Endodermal cell (in vitro differentiated cells): ENCODE measurements at regions not wholly inside any gene's neighbourhood (a gene's known extent, or its start where the extent isn't known, plus 50 kb on each side); places are given as distances from the start of the nearest gene placed in this dataset.

Source experiments
- DNase-seq: peaks from one replicate; pipeline ENCODE4 v3.0.0-alpha.2; 2017
- H3K27ac ChIP-seq: 2 replicates; pipeline ENCODE4 v1.5.1; 2013; ENCODE audit warnings: mild to moderate bottlenecking, low read depth, low read length, moderate library complexity
- H3K27me3 ChIP-seq: 2 replicates; pipeline ENCODE4 v1.6.1; 2013; ENCODE audit warnings: mild to moderate bottlenecking, low read length, moderate library complexity; ENCODE audit not compliant: insufficient read depth, control insufficient read depth, poor library complexity, severe bottlenecking
- H3K36me3 ChIP-seq: 2 replicates; pipeline ENCODE4 v1.7.0; 2013; ENCODE audit warnings: mild to moderate bottlenecking, low read length, moderate library complexity; ENCODE audit not compliant: control insufficient read depth, insufficient read depth
- H3K4me1 ChIP-seq: one replicate; pipeline ENCODE4 v1.7.0; 2013; ENCODE audit warnings: low read length; ENCODE audit not compliant: control insufficient read depth, insufficient read depth
- H3K4me3 ChIP-seq: 2 replicates; pipeline ENCODE4 v1.5.1; 2013; ENCODE audit warnings: mild to moderate bottlenecking, low read length, moderate library complexity
- H3K9ac ChIP-seq: 2 replicates; pipeline ENCODE4 v1.6.1; 2013; ENCODE audit warnings: mild to moderate bottlenecking, low read length, moderate library complexity; ENCODE audit not compliant: poor library complexity, severe bottlenecking; ENCODE audit errors: extremely low read depth
- H3K9me3 ChIP-seq: 2 replicates; pipeline ENCODE4 v1.6.1; 2013; ENCODE audit warnings: mild to moderate bottlenecking, low read length, moderate library complexity; ENCODE audit not compliant: control insufficient read depth
- H3K27ac Mint-ChIP-seq: 2 replicates; pipeline ENCODE4 v1.8.0; 2020; ENCODE audit warnings: mixed read lengths
- H3K27me3 Mint-ChIP-seq: 2 replicates; pipeline ENCODE4 v1.8.0; 2021; ENCODE audit warnings: mild to moderate bottlenecking, mixed read lengths; ENCODE audit not compliant: insufficient read depth
- H3K36me3 Mint-ChIP-seq: 2 replicates; pipeline ENCODE4 v1.8.0; 2020; ENCODE audit warnings: low read depth, mixed read lengths
- H3K4me1 Mint-ChIP-seq: 2 replicates; pipeline ENCODE4 v1.8.0; 2020; ENCODE audit warnings: mixed read lengths
- H3K4me3 Mint-ChIP-seq: 2 replicates; pipeline ENCODE4 v1.8.0; 2020; ENCODE audit warnings: mild to moderate bottlenecking, moderate library complexity, mixed read lengths
- H3K9me3 Mint-ChIP-seq: 2 replicates; pipeline ENCODE4 v1.8.0; 2020; ENCODE audit warnings: mild to moderate bottlenecking, mixed read lengths
- CTCF ChIP-seq: fragments of 200-600 bp; sonication (generic); conservative IDR thresholded peaks from 2 replicates; pipeline ENCODE4 v1.5.0; 2021; ENCODE audit warnings: antibody characterized with exemption, mild to moderate bottlenecking
- WGBS, 2 experiments: methylation state at CpG; one replicate each; pipeline versions ENCODE4 v1.1.5 to v1.1.7; 2013; ENCODE audit warnings: missing lambda C conversion rate in 2 of 2, mixed read lengths in 1 of 2; ENCODE audit not compliant: insufficient coverage in 1 of 2, insufficient read length in 1 of 2; 5-methylcytosine and 5-hydroxymethylcytosine counted together

DNA sequence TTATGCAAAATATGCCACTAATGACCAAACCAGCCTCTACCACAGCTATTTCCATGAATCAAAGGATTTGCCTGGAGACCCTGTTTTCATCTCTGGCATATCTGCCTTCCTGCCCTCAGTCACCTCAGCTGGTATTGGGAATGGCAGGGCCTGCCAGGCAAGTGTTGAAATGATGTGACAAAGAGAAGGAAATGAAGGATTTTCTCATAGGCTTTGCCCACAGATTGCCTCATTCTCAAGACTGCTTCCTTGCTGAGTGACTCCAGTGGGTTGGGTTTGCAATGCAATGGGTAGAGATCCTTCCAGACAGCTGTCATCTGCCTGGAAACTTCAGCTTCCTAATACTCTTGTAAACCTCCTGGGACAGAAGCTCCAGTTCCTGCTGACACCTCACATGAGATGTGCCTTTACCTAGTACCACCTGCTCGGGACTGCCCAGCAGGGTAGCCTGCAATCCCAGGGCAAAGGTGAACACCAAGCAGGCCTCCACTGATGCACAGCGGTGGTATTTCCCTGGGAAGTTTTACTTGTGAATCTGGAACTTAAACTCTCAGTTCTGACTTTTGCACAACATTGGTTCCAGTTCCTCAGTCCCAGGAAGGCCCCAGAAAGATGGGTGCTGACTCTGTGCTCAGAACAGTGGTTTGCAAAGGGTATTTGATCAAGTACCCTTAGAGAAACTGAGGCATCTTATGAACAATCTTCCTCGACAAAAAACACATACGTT is 64.8 kb upstream of the SLC1A1 start:
- Mint-ChIP-seq H3K27me3 (peaks cover 80% of the 10 kb centered on the region), H3K4me1 (peaks cover 20% of the 10 kb centered on the region), H3K36me3 (no peaks in the 10 kb centered on the region), H3K9me3 (no peaks in the 10 kb centered on the region), H3K27ac (no peak overlapping the region), H3K4me3 (no peak overlapping the region)
- Histone ChIP-seq H3K4me1 (no peaks in the 10 kb centered on the region), H3K4me3 (no peak overlapping the region), H3K27me3 (peaks cover 86% of the 10 kb centered on the region), H3K9ac (no peak overlapping the region), H3K9me3 (no peaks in the 10 kb centered on the region), H3K36me3 (no peaks in the 10 kb centered on the region), H3K27ac (no peak overlapping the region)
- 83 to 91% methylated on average over 3 to 4 of the region's 4 CpGs for WGBS, 2 experiments
- no peak for TF ChIP-seq CTCF
- DNase-seq = no peak

GRCh38 chr9:4424891-4425290 is 65.4 kb upstream of the SLC1A1 start:
- Histone ChIP-seq H3K4me1 (no peaks in the 10 kb centered on the region), H3K9me3 (no peaks in the 10 kb centered on the region), H3K27ac (no peak overlapping the region), H3K9ac (no peak overlapping the region), H3K4me3 (no peak overlapping the region), H3K36me3 (no peaks in the 10 kb centered on the region), H3K27me3 (peaks cover 90% of the 10 kb centered on the region)
- Mint-ChIP-seq H3K4me3 (no peak overlapping the region), H3K36me3 (no peaks in the 10 kb centered on the region), H3K27me3 (peaks cover 85% of the 10 kb centered on the region), H3K9me3 (no peaks in the 10 kb centered on the region), H3K4me1 (peaks cover 20% of the 10 kb centered on the region), H3K27ac (no peak overlapping the region)
- no peak for DNase-seq
- TF ChIP-seq CTCF = no peak
- 60 to 75% methylated on average over 1 to 4 of the region's 4 CpGs for WGBS, 2 experiments

GRCh38 chr9:4424038-4424437 is 66.2 kb upstream of the SLC1A1 start:
- no peak overlapping the region for H3K27ac ChIP-seq
- no peak for TF ChIP-seq CTCF
- H3K27me3 ChIP-seq = peaks cover 85% of the 10 kb centered on the region
- H3K4me3 ChIP-seq = no peak overlapping the region
- Mint-ChIP-seq H3K27ac (no peak overlapping the region), H3K27me3 (peaks cover 87% of the 10 kb centered on the region), H3K4me1 (peaks cover 19% of the 10 kb centered on the region), H3K36me3 (no peaks in the 10 kb centered on the region), H3K9me3 (no peaks in the 10 kb centered on the region), H3K4me3 (no peak overlapping the region)
- no peaks in the 10 kb centered on the region for H3K4me1 ChIP-seq
- DNase-seq = no peak
- WGBS, 2 experiments = 80 to 93% methylated on average over 1 of the region's 1 CpG
- H3K36me3 ChIP-seq = no peaks in the 10 kb centered on the region
- no peaks in the 10 kb centered on the region for H3K9me3 ChIP-seq
- H3K9ac ChIP-seq = no peak overlapping the region
